Tibial nerve (tissue), 4 donors: ENCODE measurements at regions not wholly inside any gene's neighbourhood (a gene's known extent, or its start where the extent isn't known, plus 50 kb on each side); places are given as distances from the start of the nearest gene placed in this dataset.
A peak's percentile ranks its signal among the peaks of the same experiment; 100 is the strongest.

Source experiments
- DNase-seq, 2 donors: peaks; one replicate each; pipeline ENCODE4 v3.0.0-alpha.2; 2019; ENCODE audit warnings: low spot score in 2 of 2
- H3K27ac ChIP-seq, 4 donors: fragments of 200-600 bp; sonication (generic) in 3 of 4; one replicate each; pipeline ENCODE4 v1.5.1; 2017 to 2019; ENCODE audit warnings: mild to moderate bottlenecking in 1 of 4
- H3K27me3 ChIP-seq, 2 donors: fragments of 200-600 bp; sonication (generic) in 1 of 2; one replicate each; pipeline versions ENCODE4 v1.5.1 to v1.6.0; 2017 to 2019
- H3K36me3 ChIP-seq, 3 donors: fragments of 200-600 bp; sonication (generic); one replicate each; pipeline ENCODE4 v1.5.1; 2018 to 2019
- H3K4me1 ChIP-seq, 4 donors: fragments of 200-600 bp; sonication (generic) in 3 of 4; one replicate each; pipeline ENCODE4 v1.5.1; 2017 to 2019
- H3K4me3 ChIP-seq, 4 donors: fragments of 200-600 bp; sonication (generic) in 3 of 4; one replicate each; pipeline ENCODE4 v1.5.1; 2017 to 2019; ENCODE audit warnings: mild to moderate bottlenecking in 1 of 4, moderate library complexity in 1 of 4
- H3K9me3 ChIP-seq, 4 donors: fragments of 200-600 bp; sonication (generic) in 3 of 4; one replicate each; pipeline ENCODE4 v1.5.1; 2017 to 2019
- EP300 ChIP-seq, 2 donors: sonication (generic); formaldehyde crosslinking; IDR thresholded peaks; one replicate each; pipeline ENCODE4 v1.6.1; 2017; ENCODE audit warnings: antibody characterized with exemption in 2 of 2, mild to moderate bottlenecking in 1 of 2
- POLR2A ChIP-seq, 2 donors: fragments of 450-650 bp; IDR thresholded peaks; one replicate each; pipeline ENCODE4 v1.6.1; 2017; ENCODE audit warnings: antibody characterized with exemption in 2 of 2, mild to moderate bottlenecking in 2 of 2, moderate library complexity in 2 of 2
- WGBS, 2 donors: methylation state at CpG; one replicate each; pipeline ENCODE4 v1.1.5; 2018; 5-methylcytosine and 5-hydroxymethylcytosine counted together
- TF ChIP-seq, protein P1 (sequence below), 5 experiments: fragments of 200-600 bp in 3 of 5; fragments of 450-650 bp in 2 of 5; sonication (generic) in 3 of 5; IDR thresholded peaks; one replicate each; pipeline ENCODE4 v1.5.1; 2016 to 2019; ENCODE audit warnings: antibody characterized with exemption in 5 of 5, mild to moderate bottlenecking in 3 of 5, moderate library complexity in 2 of 5

DNA sequence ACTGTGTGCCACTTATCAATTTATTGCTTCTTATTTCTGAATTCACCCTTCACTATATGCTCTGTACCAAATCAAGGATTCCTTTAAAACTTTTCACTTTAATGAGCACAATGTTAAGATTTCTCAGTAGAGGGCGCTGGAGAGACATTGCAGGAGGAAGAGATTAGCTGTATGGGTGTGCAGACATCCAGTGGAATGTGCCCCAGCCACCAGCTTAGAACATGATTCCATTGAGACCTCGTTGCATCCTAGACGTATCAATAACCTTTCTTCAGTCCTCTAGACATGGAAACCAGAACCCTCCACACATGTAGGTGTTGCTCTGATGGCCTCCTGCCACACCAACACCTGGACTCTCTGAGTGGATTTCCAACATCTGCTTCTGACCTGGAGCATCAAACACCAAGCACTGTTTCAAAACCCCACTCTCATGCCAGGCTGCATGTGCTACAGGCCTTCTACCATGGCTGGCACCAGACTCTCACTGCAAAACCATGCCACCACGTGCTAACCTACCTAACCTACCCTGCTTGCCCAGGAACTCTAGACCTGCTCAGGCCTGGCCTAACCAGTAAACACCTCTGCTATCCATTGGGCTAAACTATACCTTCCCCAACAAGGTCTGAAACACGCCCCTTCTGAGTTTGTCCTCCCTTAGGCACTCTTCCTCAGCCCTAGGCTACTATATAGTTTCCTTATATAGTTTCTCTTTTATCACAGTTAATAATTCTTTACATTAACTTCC, 633.2 kb upstream of the PKDCC start:
- Histone ChIP-seq H3K27me3 (no peaks in the 10 kb centered on the region), H3K4me1 (peaks cover 0 to 5% (median 0%) of the 10 kb centered on the region in 4 donors), H3K9me3 (peaks cover 0 to 6% (median 0%) of the 10 kb centered on the region in 4 donors), H3K36me3 (no peaks in the 10 kb centered on the region), H3K27ac (no peak overlapping the region), H3K4me3 (no peak overlapping the region)
- TF ChIP-seq POLR2A (IDR thresholded peaks at IDR 0.05) (no peak), EP300 (IDR thresholded peaks at IDR 0.05) (no peak)
- TF ChIP-seq, protein P1, sequence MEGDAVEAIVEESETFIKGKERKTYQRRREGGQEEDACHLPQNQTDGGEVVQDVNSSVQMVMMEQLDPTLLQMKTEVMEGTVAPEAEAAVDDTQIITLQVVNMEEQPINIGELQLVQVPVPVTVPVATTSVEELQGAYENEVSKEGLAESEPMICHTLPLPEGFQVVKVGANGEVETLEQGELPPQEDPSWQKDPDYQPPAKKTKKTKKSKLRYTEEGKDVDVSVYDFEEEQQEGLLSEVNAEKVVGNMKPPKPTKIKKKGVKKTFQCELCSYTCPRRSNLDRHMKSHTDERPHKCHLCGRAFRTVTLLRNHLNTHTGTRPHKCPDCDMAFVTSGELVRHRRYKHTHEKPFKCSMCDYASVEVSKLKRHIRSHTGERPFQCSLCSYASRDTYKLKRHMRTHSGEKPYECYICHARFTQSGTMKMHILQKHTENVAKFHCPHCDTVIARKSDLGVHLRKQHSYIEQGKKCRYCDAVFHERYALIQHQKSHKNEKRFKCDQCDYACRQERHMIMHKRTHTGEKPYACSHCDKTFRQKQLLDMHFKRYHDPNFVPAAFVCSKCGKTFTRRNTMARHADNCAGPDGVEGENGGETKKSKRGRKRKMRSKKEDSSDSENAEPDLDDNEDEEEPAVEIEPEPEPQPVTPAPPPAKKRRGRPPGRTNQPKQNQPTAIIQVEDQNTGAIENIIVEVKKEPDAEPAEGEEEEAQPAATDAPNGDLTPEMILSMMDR (IDR thresholded peaks at IDR 0.05) = no peak
- WGBS, 2 donors = 53 to 64% methylated on average over 5 of the region's 5 CpGs
- DNase-seq = peak in 1 of 2 donors; percentile 10

DNA sequence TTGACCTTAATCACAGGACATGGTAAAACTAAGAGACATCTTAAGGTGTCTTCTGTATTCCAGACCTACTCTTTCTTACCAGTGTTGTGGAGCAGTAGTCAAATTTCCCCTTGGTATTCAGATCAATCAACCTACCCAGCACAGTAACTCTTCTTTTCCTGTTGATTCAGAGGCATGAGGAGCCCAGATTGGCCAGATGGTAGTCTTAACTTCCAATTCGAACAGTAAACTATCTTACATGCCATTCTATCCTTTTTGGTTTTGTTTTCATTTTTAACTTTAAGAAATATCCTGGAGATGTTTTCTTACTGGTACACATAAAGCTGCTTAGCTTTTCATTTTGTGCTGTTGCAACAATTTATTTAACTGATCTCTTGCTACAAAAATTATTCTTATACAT, 630.3 kb upstream of the PKDCC start:
- TF ChIP-seq EP300 (IDR thresholded peaks at IDR 0.05) (no peak), POLR2A (IDR thresholded peaks at IDR 0.05) (no peak)
- TF ChIP-seq, protein P1 (IDR thresholded peaks at IDR 0.05) = no peak
- no peak overlapping the region for H3K27ac ChIP-seq
- WGBS, 2 donors = 79 to 89% methylated on average over 1 of the region's 1 CpG
- DNase-seq = no peak
- no peak overlapping the region for H3K4me3 ChIP-seq
- peaks cover 0 to 5% (median 0%) of the 10 kb centered on the region in 4 donors for H3K4me1 ChIP-seq
- no peaks in the 10 kb centered on the region for H3K36me3 ChIP-seq
- no peaks in the 10 kb centered on the region for H3K27me3 ChIP-seq
- H3K9me3 ChIP-seq = no peaks in the 10 kb centered on the region

DNA sequence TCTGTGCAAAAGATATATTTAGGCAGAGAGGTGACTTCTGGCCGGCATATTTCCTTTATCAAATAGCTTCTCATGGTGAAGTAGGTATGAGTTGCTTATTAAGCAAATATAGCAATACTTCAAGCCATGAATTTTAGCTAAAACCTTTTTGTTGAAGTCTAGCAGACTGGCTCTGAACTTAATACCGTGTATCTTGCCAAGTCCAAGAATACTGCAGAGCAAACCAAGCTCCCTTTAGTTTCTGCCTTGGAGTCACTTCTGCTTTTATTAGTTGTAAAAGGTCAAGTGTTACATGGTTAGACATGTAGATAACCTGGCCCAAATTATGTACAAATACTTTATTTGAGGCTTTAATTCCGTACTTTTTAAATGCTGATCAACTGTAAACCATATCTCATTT, 627.6 kb upstream of the PKDCC start:
- Histone ChIP-seq H3K36me3 (no peaks in the 10 kb centered on the region), H3K9me3 (no peaks in the 10 kb centered on the region), H3K27me3 (no peaks in the 10 kb centered on the region), H3K4me3 (no peak overlapping the region), H3K27ac (no peak overlapping the region), H3K4me1 (no peaks in the 10 kb centered on the region)
- DNase-seq = no peak
- no peak for TF ChIP-seq EP300 (IDR thresholded peaks at IDR 0.05)
- 54 to 61% methylated on average over 3 of the region's 3 CpGs for WGBS, 2 donors

DNA sequence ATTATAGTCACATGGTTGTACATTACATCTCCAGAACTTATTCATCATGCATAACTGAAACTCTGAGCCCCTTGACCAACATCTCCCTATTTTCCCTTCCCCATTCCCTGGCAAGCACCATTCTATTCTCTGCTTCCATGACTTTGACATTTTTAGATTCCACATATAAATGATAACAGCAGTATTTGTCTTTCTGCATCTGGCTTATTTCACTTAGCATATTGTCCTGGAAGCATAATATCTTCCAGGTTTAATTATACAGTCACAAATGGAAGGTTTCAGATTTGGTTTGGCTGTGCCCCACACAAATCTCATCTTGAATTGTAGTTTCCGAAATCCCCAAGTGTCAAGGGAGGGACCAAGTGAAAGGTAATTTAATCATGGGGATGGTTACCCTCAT, 626.9 kb upstream of the PKDCC start:
- Histone ChIP-seq H3K36me3 (no peaks in the 10 kb centered on the region), H3K9me3 (no peaks in the 10 kb centered on the region), H3K27me3 (no peaks in the 10 kb centered on the region), H3K4me1 (no peaks in the 10 kb centered on the region), H3K4me3 (no peak overlapping the region), H3K27ac (no peak overlapping the region)
- WGBS, 2 donors = 77 to 100% methylated on average over 1 of the region's 1 CpG
- no peak for DNase-seq
- TF ChIP-seq EP300 (IDR thresholded peaks at IDR 0.05) (no peak), POLR2A (IDR thresholded peaks at IDR 0.05) (no peak)
- TF ChIP-seq, protein P1 (IDR thresholded peaks at IDR 0.05) = no peak

DNA sequence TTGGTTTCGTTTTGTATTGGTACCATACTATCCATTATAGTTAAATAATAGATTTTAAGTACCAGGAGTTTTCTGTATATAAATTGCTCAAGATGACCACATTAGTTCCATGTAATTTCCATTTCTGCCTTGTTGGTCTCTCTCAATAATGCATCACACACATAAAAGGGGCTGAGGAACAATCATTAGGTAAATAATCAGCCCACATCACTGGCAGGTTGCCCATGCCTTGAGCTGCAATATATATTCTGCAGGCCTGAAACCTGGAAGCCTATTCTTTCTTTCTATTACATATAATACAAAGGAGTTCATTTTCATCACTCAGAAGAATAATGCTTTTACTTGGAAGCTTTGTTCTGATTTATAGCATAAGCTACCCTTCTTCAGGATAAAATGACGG, 616.1 kb upstream of the PKDCC start:
- Histone ChIP-seq H3K4me1 (peaks cover 0 to 3% (median 0%) of the 10 kb centered on the region in 4 donors), H3K9me3 (peaks cover 0 to 1% (median 0%) of the 10 kb centered on the region in 4 donors), H3K4me3 (no peak overlapping the region), H3K27me3 (no peaks in the 10 kb centered on the region), H3K27ac (no peak overlapping the region), H3K36me3 (no peaks in the 10 kb centered on the region)
- DNase-seq = no peak
- TF ChIP-seq, protein P1 (IDR thresholded peaks at IDR 0.05) = no peak
- TF ChIP-seq EP300 (IDR thresholded peaks at IDR 0.05) = no peak
- TF ChIP-seq POLR2A (IDR thresholded peaks at IDR 0.05) = no peak
- WGBS, 2 donors = 19 to 34% methylated on average over 2 of the region's 2 CpGs
